HCT116 (cell line): ENCODE measurements at regions not wholly inside any gene's neighbourhood (a gene's known extent, or its start where the extent isn't known, plus 50 kb on each side); places are given as distances from the start of the nearest gene placed in this dataset.

Experiments used
- ATAC-seq: fragments of 200-7000 bp; cut with Tn5 transposase; 2 replicates; pipeline ENCODE4 v1.9.1; 2020; ENCODE audit warnings: mild to moderate bottlenecking, moderate library complexity
- BruUV-seq: library from RNA; stranded (reverse); fragments of 400-500 nt; replicated peaks from 2 replicates; lab custom pipeline; 2021; lab: Mats Ljungman, UMichigan
- CTCF ChIA-PET: fragments of 300-600 bp; sonication (Branson Sonifier 250); formaldehyde crosslinking; loops from one replicate; lab custom pipeline; 2021; ENCODE audit warnings: antibody characterized with exemption; lab: Charles Lee
- POLR2A ChIA-PET: fragments of 300-600, 350-600 bp; sonication (Branson Sonifier 250); formaldehyde crosslinking; loops from one replicate; lab custom pipeline; 2021; ENCODE audit warnings: antibody characterized with exemption; lab: Charles Lee
- RAD21 ChIA-PET, 2 experiments: fragments of 300-600 bp; sonication (Branson Sonifier 250); formaldehyde crosslinking; loops; one replicate each; lab custom pipeline; 2023; ENCODE audit warnings: low total read pairs in 2 of 2; ENCODE audit not compliant: uncharacterized antibody in 2 of 2, unreplicated experiment in 2 of 2, low non-redundant PET in 1 of 2; lab: Charles Lee
- DNase-seq: peaks from one replicate; pipeline ENCODE4 v3.0.0-alpha.2; 2010; ENCODE audit warnings: low read depth, low spot score
- H2AFZ ChIP-seq: fragments of 200-600 bp; shearing (Covaris generic), sonication (generic); 2 replicates; pipeline ENCODE4 v1.6.1; 2017; ENCODE audit warnings: low read depth, mixed run types, mixed read lengths, antibody characterized with exemption, low read length; ENCODE audit not compliant: poor library complexity, severe bottlenecking
- H3K27ac ChIP-seq: 2 replicates; pipeline ENCODE4 v1.5.1; 2012; ENCODE audit warnings: low read depth, low read length
- H3K27me3 ChIP-seq: fragments of 200-600 bp; sonication (generic); 2 replicates; pipeline ENCODE4 v1.6.1; 2016; ENCODE audit warnings: mixed run types, low read length, mixed read lengths; ENCODE audit not compliant: insufficient read depth
- H3K36me3 ChIP-seq, 2 experiments: fragments of 200-500 bp in 1 of 2; fragments of 200-600 bp in 1 of 2; sonication (Bioruptor generic) in 1 of 2; sonication (generic) in 1 of 2; 2 replicates each; pipeline versions ENCODE4 v1.5.1 to v1.6.1; 2014 to 2016; ENCODE audit warnings: low read length in 2 of 2, inconsistent platforms in 1 of 2, mixed read lengths in 1 of 2, mixed run types in 1 of 2; ENCODE audit not compliant: insufficient read depth in 2 of 2, control insufficient read depth in 1 of 2
- H3K4me1 ChIP-seq, 2 experiments: fragments of 200-600 bp in 1 of 2; sonication (generic) in 1 of 2; 2 replicates each; pipeline versions ENCODE4 v1.5.1 to v1.6.1; 2012 to 2017; ENCODE audit warnings: low read length in 2 of 2, inconsistent platforms in 1 of 2, mild to moderate bottlenecking in 1 of 2, mixed read lengths in 1 of 2, mixed run types in 1 of 2, moderate library complexity in 1 of 2; ENCODE audit not compliant: insufficient read depth in 2 of 2, control insufficient read depth in 1 of 2
- H3K4me2 ChIP-seq: fragments of 200-600 bp; sonication (generic); 2 replicates; pipeline ENCODE4 v1.6.1; 2017; ENCODE audit warnings: mixed run types, low read length, mixed read lengths
- H3K4me3 ChIP-seq, 2 experiments: fragments of 200-600 bp in 1 of 2; sonication (generic) in 1 of 2; replicated peaks in 1 of 2; 2 replicates each; pipeline ENCODE4 v1.5.1; 2011 to 2016; ENCODE audit warnings: low read length in 2 of 2, control low read depth in 1 of 2, low read depth in 1 of 2, mild to moderate bottlenecking in 1 of 2, mixed read lengths in 1 of 2, mixed run types in 1 of 2
- H3K79me2 ChIP-seq: fragments of 200-600 bp; sonication (generic); 2 replicates; pipeline ENCODE4 v1.6.1; 2017; ENCODE audit warnings: mild to moderate bottlenecking, mixed run types, low read length, moderate library complexity, mixed read lengths; ENCODE audit not compliant: insufficient read depth
- H3K9ac ChIP-seq: fragments of 200-600 bp; sonication (generic); 2 replicates; pipeline ENCODE4 v1.6.1; 2016; ENCODE audit warnings: low read length, mixed read lengths
- H3K9me2 ChIP-seq: fragments of 200-600 bp; sonication (generic), shearing (Covaris generic); 2 replicates; pipeline ENCODE4 v1.6.1; 2017; ENCODE audit warnings: mixed run types, mild to moderate bottlenecking, moderate library complexity; ENCODE audit not compliant: insufficient read depth
- H3K9me3 ChIP-seq, 2 experiments: fragments of 200-500 bp in 1 of 2; fragments of 200-600 bp in 1 of 2; sonication (Bioruptor generic) in 1 of 2; sonication (generic) in 1 of 2; 2 replicates each; pipeline ENCODE4 v1.6.1; 2014 to 2017; ENCODE audit warnings: low read length in 2 of 2, mixed read lengths in 2 of 2, inconsistent platforms in 1 of 2, low read depth in 1 of 2, mild to moderate bottlenecking in 1 of 2, mixed run types in 1 of 2, moderate library complexity in 1 of 2; ENCODE audit not compliant: control insufficient read depth in 1 of 2, insufficient read depth in 1 of 2
- H4K20me1 ChIP-seq: fragments of 200-600 bp; sonication (generic), shearing (Covaris generic); 2 replicates; pipeline ENCODE4 v1.6.1; 2017; ENCODE audit warnings: mixed run types, mild to moderate bottlenecking, moderate library complexity; ENCODE audit not compliant: insufficient read depth
- CEBPB ChIP-seq: IDR thresholded peaks from 2 replicates; pipeline ENCODE4 v1.6.1; 2012; ENCODE audit warnings: low read depth
- EGR1 ChIP-seq: IDR thresholded peaks from 2 replicates; pipeline ENCODE4 v1.6.1; 2012; ENCODE audit warnings: low read depth
- ELF1 ChIP-seq: IDR thresholded peaks from 2 replicates; pipeline ENCODE4 v1.6.1; 2012; ENCODE audit warnings: low read depth, borderline replicate concordance
- EZH2phosphoT487 ChIP-seq: fragments of 200-600 bp; IDR thresholded peaks from 2 replicates; pipeline ENCODE4 v1.6.1; 2018; ENCODE audit warnings: antibody characterized with exemption, borderline replicate concordance
- JUND ChIP-seq: IDR thresholded peaks from 2 replicates; pipeline ENCODE4 v1.6.1; 2012
- POLR2AphosphoS5 ChIP-seq: IDR thresholded peaks from 2 replicates; pipeline ENCODE4 v1.6.1; 2011; ENCODE audit warnings: mild to moderate bottlenecking, low read depth, low read length, moderate library complexity
- SIN3A ChIP-seq: IDR thresholded peaks from 2 replicates; pipeline ENCODE4 v1.6.1; 2012; ENCODE audit warnings: low read depth
- SP1 ChIP-seq: IDR thresholded peaks from 2 replicates; pipeline ENCODE4 v1.6.1; 2012; ENCODE audit warnings: low read depth
- SRF ChIP-seq: IDR thresholded peaks from 2 replicates; pipeline ENCODE4 v1.6.1; 2012; ENCODE audit warnings: low read depth
- TCF7L2 ChIP-seq: IDR thresholded peaks from 2 replicates; pipeline ENCODE4 v1.7.0; 2011; ENCODE audit warnings: borderline replicate concordance, inconsistent platforms; ENCODE audit not compliant: insufficient read depth, insufficient read length; ENCODE audit errors: extremely low read depth
- ZNF274 ChIP-seq: fragments of 200-500 bp; sonication (Bioruptor generic); IDR thresholded peaks from 2 replicates; pipeline ENCODE4 v1.6.1; 2014; ENCODE audit warnings: mild to moderate bottlenecking, low read depth, low read length, inconsistent platforms
- intact Hi-C: fragments of 100-400 bp; cut with micrococcal nuclease; formaldehyde crosslinking; loops from 2 replicates; pipeline ENCODE4 v1.10.0; 2022
- TF ChIP-seq, protein P1 (sequence below): IDR thresholded peaks from 2 replicates; pipeline ENCODE4 v1.6.1; 2012
- TF ChIP-seq, protein P2 (sequence below), 3 experiments: fragments of 200-600 bp in 1 of 3; sonication (generic) in 1 of 3; IDR thresholded peaks in 2 of 3; conservative IDR thresholded peaks in 1 of 3; 2 replicates each; pipeline ENCODE4 v1.5.1; 2012 to 2017; ENCODE audit warnings: low read depth in 2 of 3, low read length in 2 of 3, antibody characterized with exemption in 1 of 3, borderline replicate concordance in 1 of 3, control low read depth in 1 of 3, mild to moderate bottlenecking in 1 of 3, mixed read lengths in 1 of 3, mixed run types in 1 of 3, moderate library complexity in 1 of 3; ENCODE audit not compliant: insufficient read depth in 1 of 3
- TF ChIP-seq, protein P3 (sequence below): IDR thresholded peaks from 2 replicates; pipeline ENCODE4 v1.6.1; 2011; ENCODE audit warnings: mild to moderate bottlenecking, low read length, moderate library complexity; ENCODE audit not compliant: insufficient replicate concordance; ENCODE audit errors: extremely low read depth
- TF ChIP-seq, protein P4 (sequence below): IDR thresholded peaks from 2 replicates; pipeline ENCODE4 v1.6.1; 2012

DNA sequence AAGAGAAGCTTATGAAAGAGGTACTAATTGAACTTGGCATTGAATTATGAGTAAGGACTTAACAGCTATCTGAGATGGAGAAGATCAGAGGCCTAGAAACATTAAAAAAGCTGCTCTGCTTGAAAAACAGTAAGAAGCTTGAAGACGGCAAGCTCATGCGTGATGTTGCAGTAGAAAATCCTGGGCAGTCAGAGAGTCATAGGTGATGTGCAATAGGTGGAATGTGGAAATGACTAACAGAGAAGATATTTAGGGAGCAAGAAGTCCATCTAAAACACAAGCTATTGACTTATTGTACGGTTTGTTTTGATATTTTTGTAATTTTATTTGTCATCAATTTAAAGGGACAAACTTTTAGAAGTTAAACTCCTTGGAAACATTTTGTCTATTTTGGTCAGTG, 1101.4 kb downstream of the ROBO2 start:
- no peak overlapping the region for H3K4me3 ChIP-seq
- no peak overlapping the region for H3K27ac ChIP-seq
- ATAC-seq (no peak), DNase-seq (no peak)
- no peaks in the 10 kb centered on the region for H3K36me3 ChIP-seq
- RAD21 ChIA-PET, result no interaction called here
- no peak for TF ChIP-seq EZH2phosphoT487
- no peak for TF ChIP-seq SIN3A
- no peaks in the 10 kb centered on the region for H3K4me1 ChIP-seq
- POLR2A ChIA-PET, result no interaction called here
- H3K27me3 ChIP-seq, result no peaks in the 10 kb centered on the region
- intact Hi-C loops, result no loop called here
- no peaks in the 10 kb centered on the region for H3K79me2 ChIP-seq
- H3K4me2 ChIP-seq, result no peak overlapping the region
- BruUV-seq, result no TSS peak
- CTCF ChIA-PET, result no interaction called here
- no peaks in the 10 kb centered on the region for H4K20me1 ChIP-seq
- no peak overlapping the region for H3K9ac ChIP-seq
- no peaks in the 10 kb centered on the region for H3K9me2 ChIP-seq
- peaks cover 4 to 36% of the 10 kb centered on the region in 2 experiments; a peak in 2 of 4 replicates for H3K9me3 ChIP-seq
- H2AFZ ChIP-seq, result no peak overlapping the region

DNA sequence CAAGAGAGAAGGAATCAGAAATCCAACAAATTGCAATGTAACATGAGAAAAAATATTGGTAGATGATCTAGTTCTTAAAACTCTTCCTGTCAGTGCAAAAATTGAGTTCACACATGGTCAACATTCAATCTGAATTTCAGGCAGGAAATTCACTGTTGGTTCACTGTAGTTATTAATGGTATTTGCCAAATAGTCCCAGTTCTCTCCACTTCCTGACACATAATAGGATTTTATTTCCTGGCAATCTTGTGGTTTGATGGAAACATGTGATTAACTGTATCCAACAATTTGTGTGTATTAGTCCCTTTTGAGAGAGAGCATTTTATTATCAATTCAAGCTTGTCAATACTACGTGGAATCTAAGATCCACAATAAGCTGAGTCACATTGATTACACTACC, 1103.1 kb downstream of the ROBO2 start:
- H3K9me3 ChIP-seq, result peaks cover 0 to 21% of the 10 kb centered on the region in 2 experiments; a peak in 2 of 4 replicates
- H3K4me2 ChIP-seq, result no peak overlapping the region
- no peak overlapping the region for H3K27ac ChIP-seq
- no peaks in the 10 kb centered on the region for H3K4me1 ChIP-seq
- H3K4me3 ChIP-seq, result no peak overlapping the region
- ChIA-PET RAD21 (no interaction called here), POLR2A (no interaction called here), CTCF (interaction anchor here (0.5 kb wide), 1 partner anchor 18 kb away, joined by 3 read pairs; no protein-coding TSS in a partner anchor)
- no peak overlapping the region for H2AFZ ChIP-seq
- H4K20me1 ChIP-seq, result no peaks in the 10 kb centered on the region
- no peaks in the 10 kb centered on the region for H3K36me3 ChIP-seq
- BruUV-seq, result no TSS peak
- H3K79me2 ChIP-seq, result no peaks in the 10 kb centered on the region
- H3K9ac ChIP-seq, result no peak overlapping the region
- H3K9me2 ChIP-seq, result no peaks in the 10 kb centered on the region
- H3K27me3 ChIP-seq, result no peaks in the 10 kb centered on the region
- intact Hi-C loops, result no loop called here
- no peak for ATAC-seq
- DNase-seq, result no peak
- no peak for TF ChIP-seq ELF1
- no peak for TF ChIP-seq ZNF274
- TF ChIP-seq SP1, result no peak
- TF ChIP-seq, protein P1, sequence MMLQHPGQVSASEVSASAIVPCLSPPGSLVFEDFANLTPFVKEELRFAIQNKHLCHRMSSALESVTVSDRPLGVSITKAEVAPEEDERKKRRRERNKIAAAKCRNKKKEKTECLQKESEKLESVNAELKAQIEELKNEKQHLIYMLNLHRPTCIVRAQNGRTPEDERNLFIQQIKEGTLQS, result no peak
- no peak for TF ChIP-seq EGR1
- no peak for TF ChIP-seq POLR2AphosphoS5
- TF ChIP-seq CEBPB, result no peak
- TF ChIP-seq EZH2phosphoT487, result no peak
- TF ChIP-seq SRF, result no peak
- TF ChIP-seq, protein P2, sequence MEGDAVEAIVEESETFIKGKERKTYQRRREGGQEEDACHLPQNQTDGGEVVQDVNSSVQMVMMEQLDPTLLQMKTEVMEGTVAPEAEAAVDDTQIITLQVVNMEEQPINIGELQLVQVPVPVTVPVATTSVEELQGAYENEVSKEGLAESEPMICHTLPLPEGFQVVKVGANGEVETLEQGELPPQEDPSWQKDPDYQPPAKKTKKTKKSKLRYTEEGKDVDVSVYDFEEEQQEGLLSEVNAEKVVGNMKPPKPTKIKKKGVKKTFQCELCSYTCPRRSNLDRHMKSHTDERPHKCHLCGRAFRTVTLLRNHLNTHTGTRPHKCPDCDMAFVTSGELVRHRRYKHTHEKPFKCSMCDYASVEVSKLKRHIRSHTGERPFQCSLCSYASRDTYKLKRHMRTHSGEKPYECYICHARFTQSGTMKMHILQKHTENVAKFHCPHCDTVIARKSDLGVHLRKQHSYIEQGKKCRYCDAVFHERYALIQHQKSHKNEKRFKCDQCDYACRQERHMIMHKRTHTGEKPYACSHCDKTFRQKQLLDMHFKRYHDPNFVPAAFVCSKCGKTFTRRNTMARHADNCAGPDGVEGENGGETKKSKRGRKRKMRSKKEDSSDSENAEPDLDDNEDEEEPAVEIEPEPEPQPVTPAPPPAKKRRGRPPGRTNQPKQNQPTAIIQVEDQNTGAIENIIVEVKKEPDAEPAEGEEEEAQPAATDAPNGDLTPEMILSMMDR (IDR thresholded peaks at IDR 0.05 in 2 of 3, conservative IDR thresholded peaks at IDR 0.05 in 1 of 3; ENCODE audit: borderline replicate concordance in 1 of 3, insufficient read depth in 1 of 3, low read depth in 2 of 3, low read length in 2 of 3), result no peak
- TF ChIP-seq, protein P3, sequence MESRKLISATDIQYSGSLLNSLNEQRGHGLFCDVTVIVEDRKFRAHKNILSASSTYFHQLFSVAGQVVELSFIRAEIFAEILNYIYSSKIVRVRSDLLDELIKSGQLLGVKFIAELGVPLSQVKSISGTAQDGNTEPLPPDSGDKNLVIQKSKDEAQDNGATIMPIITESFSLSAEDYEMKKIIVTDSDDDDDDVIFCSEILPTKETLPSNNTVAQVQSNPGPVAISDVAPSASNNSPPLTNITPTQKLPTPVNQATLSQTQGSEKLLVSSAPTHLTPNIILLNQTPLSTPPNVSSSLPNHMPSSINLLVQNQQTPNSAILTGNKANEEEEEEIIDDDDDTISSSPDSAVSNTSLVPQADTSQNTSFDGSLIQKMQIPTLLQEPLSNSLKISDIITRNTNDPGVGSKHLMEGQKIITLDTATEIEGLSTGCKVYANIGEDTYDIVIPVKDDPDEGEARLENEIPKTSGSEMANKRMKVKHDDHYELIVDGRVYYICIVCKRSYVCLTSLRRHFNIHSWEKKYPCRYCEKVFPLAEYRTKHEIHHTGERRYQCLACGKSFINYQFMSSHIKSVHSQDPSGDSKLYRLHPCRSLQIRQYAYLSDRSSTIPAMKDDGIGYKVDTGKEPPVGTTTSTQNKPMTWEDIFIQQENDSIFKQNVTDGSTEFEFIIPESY, result no peak
- TF ChIP-seq JUND, result no peak
- TF ChIP-seq, protein P4, sequence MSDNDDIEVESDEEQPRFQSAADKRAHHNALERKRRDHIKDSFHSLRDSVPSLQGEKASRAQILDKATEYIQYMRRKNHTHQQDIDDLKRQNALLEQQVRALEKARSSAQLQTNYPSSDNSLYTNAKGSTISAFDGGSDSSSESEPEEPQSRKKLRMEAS, result no peak
- no peak for TF ChIP-seq TCF7L2
